ENCODE measurements at regions not wholly inside any gene's neighbourhood (a gene's known extent, or its start where the extent isn't known, plus 50 kb on each side); places are given as distances from the start of the nearest gene placed in this dataset.

DNA sequence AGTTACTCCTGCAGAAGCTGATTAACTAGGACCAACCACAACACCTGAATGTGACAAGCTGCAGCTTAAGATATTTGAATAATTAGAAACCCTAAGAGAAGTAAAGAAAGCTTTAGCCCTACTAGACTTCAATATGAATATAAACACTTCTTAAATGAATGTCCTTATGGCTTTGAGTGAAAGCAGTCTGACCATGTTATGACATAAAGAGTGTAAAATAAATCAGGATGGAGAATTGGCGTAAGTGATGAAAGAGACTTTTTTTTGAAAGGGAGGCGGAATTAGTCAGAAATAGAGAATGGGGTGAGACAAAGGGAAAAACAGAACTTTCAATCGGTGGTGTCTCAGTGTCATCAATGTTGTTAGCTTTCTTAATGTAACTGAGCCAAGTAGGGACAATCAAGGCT, 117.2 kb upstream of the MAGEB16 start:
- TF ChIP-seq POLR2A (IDR thresholded peaks at IDR 0.05) = no peak
- TF ChIP-seq, protein P1, sequence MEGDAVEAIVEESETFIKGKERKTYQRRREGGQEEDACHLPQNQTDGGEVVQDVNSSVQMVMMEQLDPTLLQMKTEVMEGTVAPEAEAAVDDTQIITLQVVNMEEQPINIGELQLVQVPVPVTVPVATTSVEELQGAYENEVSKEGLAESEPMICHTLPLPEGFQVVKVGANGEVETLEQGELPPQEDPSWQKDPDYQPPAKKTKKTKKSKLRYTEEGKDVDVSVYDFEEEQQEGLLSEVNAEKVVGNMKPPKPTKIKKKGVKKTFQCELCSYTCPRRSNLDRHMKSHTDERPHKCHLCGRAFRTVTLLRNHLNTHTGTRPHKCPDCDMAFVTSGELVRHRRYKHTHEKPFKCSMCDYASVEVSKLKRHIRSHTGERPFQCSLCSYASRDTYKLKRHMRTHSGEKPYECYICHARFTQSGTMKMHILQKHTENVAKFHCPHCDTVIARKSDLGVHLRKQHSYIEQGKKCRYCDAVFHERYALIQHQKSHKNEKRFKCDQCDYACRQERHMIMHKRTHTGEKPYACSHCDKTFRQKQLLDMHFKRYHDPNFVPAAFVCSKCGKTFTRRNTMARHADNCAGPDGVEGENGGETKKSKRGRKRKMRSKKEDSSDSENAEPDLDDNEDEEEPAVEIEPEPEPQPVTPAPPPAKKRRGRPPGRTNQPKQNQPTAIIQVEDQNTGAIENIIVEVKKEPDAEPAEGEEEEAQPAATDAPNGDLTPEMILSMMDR (IDR thresholded peaks at IDR 0.05 in 8 of 11, conservative IDR thresholded peaks at IDR 0.05 in 3 of 11) = no peak
- no peak for TF ChIP-seq POLR2AphosphoS5 (IDR thresholded peaks at IDR 0.05)
- H3K36me3 ChIP-seq = no peaks in the 10 kb centered on the region

DNA sequence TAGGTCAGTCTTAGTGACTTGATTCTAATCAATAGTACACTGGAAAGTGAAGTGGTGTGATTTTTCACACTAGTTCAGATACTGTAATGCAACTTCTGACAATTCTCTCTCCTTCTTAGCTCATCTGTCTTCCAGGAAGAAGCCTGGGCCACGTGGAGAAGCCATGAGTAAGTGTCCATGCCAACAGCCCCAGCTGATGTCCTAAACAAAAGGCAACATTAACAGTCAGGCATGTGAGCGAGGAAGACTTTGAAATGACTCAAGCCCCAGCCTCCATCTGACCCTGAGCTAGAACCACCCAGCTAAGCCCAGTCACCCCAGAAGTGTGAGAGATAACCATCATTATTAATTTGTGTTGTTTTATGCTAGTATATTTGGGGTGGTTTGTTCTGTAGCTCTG, 115.7 kb upstream of the MAGEB16 start:
- 43 to 75% (median 53%) methylated on average over 2 of the region's 2 CpGs for WGBS, 5 donors
- no peaks in the 10 kb centered on the region for H3K4me1 ChIP-seq
- TF ChIP-seq POLR2AphosphoS5 (IDR thresholded peaks at IDR 0.05) = no peak
- TF ChIP-seq POLR2A (IDR thresholded peaks at IDR 0.05) = no peak
- TF ChIP-seq, protein P1 (IDR thresholded peaks at IDR 0.05 in 8 of 11, conservative IDR thresholded peaks at IDR 0.05 in 3 of 11) = no peak
- intact Hi-C loops (cut with DNase I; ENCODE audit: low total_unique reads) = no loop called here
- H3K27me3 ChIP-seq (replicated peaks in 1 of 7) = no peaks in the 10 kb centered on the region
- no peak overlapping the region for H3K4me3 ChIP-seq
- H3K9me3 ChIP-seq = no peaks in the 10 kb centered on the region
- no peak for DNase-seq
- H3K36me3 ChIP-seq = no peaks in the 10 kb centered on the region
- no peak overlapping the region for H3K27ac ChIP-seq

More for the DNA sequence above, 117.2 kb upstream of the MAGEB16 start:
- H3K9me3 ChIP-seq = no peaks in the 10 kb centered on the region
- no peaks in the 10 kb centered on the region for H3K27me3 ChIP-seq (replicated peaks in 1 of 7)
- no peak overlapping the region for H3K27ac ChIP-seq
- intact Hi-C loops (cut with DNase I; ENCODE audit: low total_unique reads) = no loop called here
- 79 to 95% (median 86%) methylated on average over 3 of the region's 3 CpGs for WGBS, 5 donors
- H3K4me1 ChIP-seq = no peaks in the 10 kb centered on the region
- DNase-seq = no peak
- no peak overlapping the region for H3K4me3 ChIP-seq

DNA sequence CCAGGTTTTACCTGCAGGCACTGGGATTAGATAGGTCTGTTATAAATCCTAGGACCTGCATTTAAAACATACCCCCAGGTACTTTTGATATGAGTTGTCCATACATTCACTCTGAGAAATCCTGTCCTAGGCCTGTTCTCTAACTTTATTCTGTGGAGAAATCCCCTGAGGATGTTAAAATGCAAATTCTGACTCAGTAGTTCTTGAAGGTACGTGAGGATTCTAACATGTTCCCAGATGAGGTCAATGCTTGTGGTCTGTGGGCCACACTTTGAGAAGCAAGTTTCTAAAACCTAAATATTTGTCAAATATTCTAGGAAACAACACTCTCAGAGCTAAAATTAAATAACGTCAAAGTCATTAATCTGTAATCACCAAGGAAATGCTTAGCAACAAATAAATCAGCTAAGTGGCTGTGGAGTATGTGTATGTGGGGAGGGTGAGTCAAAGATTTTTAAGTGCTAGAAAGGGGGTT, 101.3 kb upstream of the MAGEB16 start:
- Histone ChIP-seq H3K9me3 (no peaks in the 10 kb centered on the region), H3K27ac (no peak overlapping the region), H3K36me3 (no peaks in the 10 kb centered on the region), H3K4me1 (no peaks in the 10 kb centered on the region), H3K4me3 (no peak overlapping the region), H3K27me3 (replicated peaks in 1 of 7) (no peaks in the 10 kb centered on the region)
- TF ChIP-seq, protein P1 (IDR thresholded peaks at IDR 0.05 in 8 of 11, conservative IDR thresholded peaks at IDR 0.05 in 3 of 11) = no peak
- TF ChIP-seq POLR2AphosphoS5 (IDR thresholded peaks at IDR 0.05) = no peak
- intact Hi-C loops (cut with DNase I; ENCODE audit: low total_unique reads) = no loop called here
- 46 to 72% (median 69%) methylated on average over 2 of the region's 2 CpGs for WGBS, 5 donors
- no peak for DNase-seq

DNA sequence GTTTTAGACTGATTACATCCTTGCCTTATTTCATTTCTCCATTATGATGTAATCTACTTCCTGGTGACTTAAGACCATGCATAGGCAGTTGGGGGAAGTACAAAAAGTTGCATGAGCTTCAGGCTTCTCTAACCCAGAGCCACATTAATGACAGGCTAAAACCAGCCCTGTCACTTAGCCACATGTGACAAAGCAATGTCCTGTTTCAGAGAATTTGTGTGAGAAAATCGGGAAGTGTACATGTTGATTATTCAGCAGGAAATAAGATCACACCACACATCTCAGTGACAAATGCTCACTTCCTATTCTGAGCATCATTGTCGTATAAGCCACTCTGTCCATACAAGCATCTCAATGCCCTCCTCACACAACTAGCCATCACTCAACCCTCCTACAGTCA, 98.5 kb upstream of the MAGEB16 start:
- 6 to 30% (median 13%) methylated on average over 2 of the region's 2 CpGs for WGBS, 5 donors
- H3K27me3 ChIP-seq (replicated peaks in 1 of 7) = no peaks in the 10 kb centered on the region
- H3K36me3 ChIP-seq = no peaks in the 10 kb centered on the region
- H3K4me3 ChIP-seq = no peak overlapping the region
- H3K27ac ChIP-seq = peak overlapping the region in 1 of 8 donors; percentile 21
- no peak for DNase-seq
- intact Hi-C loops (cut with DNase I; ENCODE audit: low total_unique reads) = no loop called here
- H3K4me1 ChIP-seq = no peaks in the 10 kb centered on the region
- TF ChIP-seq POLR2A (IDR thresholded peaks at IDR 0.05) = no peak
- no peak for TF ChIP-seq POLR2AphosphoS5 (IDR thresholded peaks at IDR 0.05)
- TF ChIP-seq, protein P1 (IDR thresholded peaks at IDR 0.05 in 8 of 11, conservative IDR thresholded peaks at IDR 0.05 in 3 of 11) = no peak
- H3K9me3 ChIP-seq = no peaks in the 10 kb centered on the region
